ENCODE measurements at regions not wholly inside any gene's neighbourhood (a gene's known extent, or its start where the extent isn't known, plus 50 kb on each side); places are given as distances from the start of the nearest gene placed in this dataset.

- TF ChIP-seq POLR2A (IDR thresholded peaks at IDR 0.05) (no peak), CTCF (IDR thresholded peaks at IDR 0.05 in 8 of 11, conservative IDR thresholded peaks at IDR 0.05 in 3 of 11) (no peak), POLR2AphosphoS5 (IDR thresholded peaks at IDR 0.05) (no peak)
Measured at GRCh38 chr22:47767403-47767802, 1005.0 kb downstream of the TBC1D22A start.

Data from spleen (tissue), 7 donors.